Stimulated activated CD4-positive, alpha-beta T cell treated with anti-CD3 and anti-CD28 coated beads, Interleukin-4, amount 100 ng/mL, for 48 hours (primary cell): ENCODE measurements at regions not wholly inside any gene's neighbourhood (a gene's known extent, or its start where the extent isn't known, plus 50 kb on each side); places are given as distances from the start of the nearest gene placed in this dataset.
"Not testable (repeated sequence)": the region's sequence is repeated elsewhere in the genome, so short reads cannot be mapped to it uniquely, and the experiment has no call there.

Experiments used
- DNase-seq, 2 donors: peaks; one replicate each; pipeline ENCODE4 v3.0.0-alpha.2; 2020; ENCODE audit warnings: low read depth in 2 of 2

DNA sequence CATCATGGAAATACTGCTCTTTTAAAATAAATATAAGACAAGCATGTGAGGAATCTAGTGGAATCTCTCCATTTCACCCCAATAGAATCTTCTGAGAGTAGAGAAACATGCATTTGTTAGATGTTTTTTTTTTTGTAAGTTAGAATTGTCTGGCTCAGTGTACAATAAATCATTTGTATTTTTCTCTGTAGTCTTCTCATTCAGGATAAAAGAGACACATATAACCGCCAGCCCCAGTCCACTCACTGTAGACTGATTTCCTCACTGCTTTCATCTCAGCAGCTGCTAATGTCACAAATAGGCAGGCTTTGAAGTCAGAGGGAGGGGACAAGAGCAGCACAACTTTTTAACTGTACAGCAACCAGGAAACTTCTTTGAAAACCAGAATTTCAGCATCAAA is 140.2 kb upstream of the RBMS3 start:
- DNase-seq: no peak

- no peak for DNase-seq
Observed at GRCh38 chr3:29141197-29141917, 139.5 kb upstream of the RBMS3 start.

DNA sequence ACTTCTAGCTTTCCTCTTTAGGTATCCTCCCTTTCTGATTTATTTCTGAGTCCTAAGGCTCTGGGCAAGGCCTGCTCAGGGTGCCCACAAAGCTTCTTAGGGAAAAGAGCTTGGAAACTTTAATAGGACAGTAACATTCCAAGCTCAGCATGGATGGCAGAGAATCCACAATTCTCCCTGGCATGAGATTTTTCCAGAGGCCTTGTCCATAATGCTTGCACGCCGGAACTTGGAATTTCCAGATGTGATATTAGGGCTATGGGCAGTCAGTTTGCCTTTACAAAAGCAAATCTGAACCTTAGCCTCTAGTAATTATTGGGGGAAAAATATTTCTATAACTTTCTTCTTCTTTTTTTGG is 139.0 kb upstream of the RBMS3 start:
- DNase-seq: no peak

DNA sequence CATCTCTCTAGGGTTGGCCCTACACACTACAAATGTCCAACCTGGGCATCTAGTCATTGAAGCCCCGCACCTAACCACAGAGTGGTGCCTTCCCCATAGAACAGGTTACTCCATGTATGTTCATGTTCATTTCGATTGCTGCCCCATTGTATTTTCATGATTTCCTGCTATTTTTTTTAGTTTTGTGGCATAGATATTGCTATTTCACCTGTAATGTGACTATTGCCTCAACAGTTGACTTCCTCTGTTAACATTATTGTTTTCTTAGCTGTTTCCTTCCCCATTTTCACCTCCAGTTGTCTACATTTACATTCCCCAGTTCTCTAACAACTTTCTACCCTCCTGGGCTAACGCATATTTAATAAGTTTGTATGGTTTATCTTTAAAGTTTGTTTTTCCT is 137.7 kb upstream of the RBMS3 start:
- DNase-seq: no peak

GRCh38 chr3:29144361-29144760 is 136.5 kb upstream of the RBMS3 start:
- DNase-seq: no peak

GRCh38 chr3:29144807-29145206 is 136.1 kb upstream of the RBMS3 start:
- no peak for DNase-seq

DNA sequence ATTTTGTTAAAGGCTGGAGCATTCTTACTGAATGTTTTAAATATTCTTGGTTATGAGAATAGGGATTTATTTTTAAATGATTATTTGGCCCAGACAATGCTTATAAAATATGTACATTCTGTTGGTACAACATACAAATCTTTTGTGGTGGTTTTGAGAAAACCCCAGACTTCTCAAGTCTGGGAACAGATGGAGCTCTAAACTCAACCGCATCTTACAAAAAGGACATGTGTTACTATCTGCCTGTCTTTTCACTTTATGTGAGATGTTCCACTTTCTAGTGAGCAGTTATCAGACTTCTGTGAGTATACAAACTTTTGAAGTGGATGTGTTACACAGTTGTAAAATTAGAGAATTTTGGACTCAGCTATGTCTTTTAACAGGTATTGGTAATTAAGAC is 135.5 kb upstream of the RBMS3 start:
- DNase-seq: no peak

DNA sequence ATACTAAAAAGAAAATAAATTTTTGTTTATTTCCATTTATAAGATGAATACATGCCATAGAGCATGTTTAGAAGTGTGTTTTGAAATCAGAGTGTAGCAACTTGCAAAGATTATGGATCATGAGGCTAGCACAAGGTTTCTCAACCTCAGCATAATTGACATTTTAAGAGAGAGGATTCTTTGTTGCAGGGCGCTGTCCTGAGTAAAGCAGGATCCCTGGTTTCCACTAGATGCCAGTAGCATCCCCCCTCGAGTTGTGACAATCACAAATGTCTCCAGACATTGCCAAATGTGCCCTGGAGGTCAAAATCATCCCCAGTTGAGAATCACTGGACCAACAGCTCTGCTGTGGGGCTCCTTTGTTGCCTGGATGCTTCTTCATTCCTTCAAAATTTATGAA is 128.5 kb upstream of the RBMS3 start:
- DNase-seq: no peak

GRCh38 chr3:29153811-29154210 is 127.1 kb upstream of the RBMS3 start:
- DNase-seq: no peak

DNA sequence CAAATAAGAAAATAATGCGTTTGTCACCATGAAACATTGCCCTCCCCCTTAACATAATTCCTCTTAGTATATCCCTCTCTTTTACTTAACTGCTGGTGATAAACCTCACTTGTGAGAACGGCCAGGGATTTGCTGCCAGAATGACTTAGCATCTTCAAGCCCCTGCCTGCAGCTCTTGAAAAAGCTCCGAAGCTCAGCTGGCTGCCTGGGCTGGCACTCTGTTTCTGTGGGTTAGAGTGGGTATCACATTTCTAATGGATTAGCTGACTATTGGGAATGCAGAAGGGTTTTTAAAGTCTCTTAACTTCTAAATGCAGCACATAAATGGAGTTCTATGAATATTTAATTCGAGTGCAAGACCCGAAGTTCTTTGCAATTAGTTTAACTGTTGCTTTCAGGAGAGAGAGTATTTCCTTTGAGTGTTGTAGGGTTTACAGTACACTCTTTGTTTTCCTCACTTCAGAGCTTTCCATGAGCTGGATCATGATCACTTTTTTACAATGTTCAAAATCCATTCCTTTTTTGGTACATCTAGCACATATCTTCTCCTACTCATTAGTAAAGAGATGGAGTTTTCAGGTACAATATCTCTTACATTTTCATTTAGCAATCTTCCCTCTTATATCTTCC is 124.7 kb upstream of the RBMS3 start:
- no peak for DNase-seq

- DNase-seq: no peak
Observed at GRCh38 chr3:29164825-29165224, 116.0 kb upstream of the RBMS3 start.

DNA sequence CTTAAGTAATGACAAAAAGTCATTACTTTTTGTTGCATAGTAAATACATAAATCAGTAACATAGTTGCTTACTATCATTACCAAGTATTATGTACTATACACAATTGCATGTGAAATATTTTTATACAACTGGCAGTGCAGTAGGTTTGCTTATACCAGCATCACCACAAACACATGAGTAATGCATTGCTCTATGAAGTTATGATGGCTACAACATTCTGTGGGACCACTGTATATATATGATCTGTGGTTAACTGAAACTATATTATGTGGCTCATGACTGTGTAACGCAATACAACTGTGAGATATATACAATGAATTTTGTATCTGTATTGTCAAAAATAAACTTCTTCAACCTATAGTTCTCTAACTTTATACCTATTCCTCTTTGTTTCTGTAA is 113.7 kb upstream of the RBMS3 start:
- DNase-seq: no peak

DNA sequence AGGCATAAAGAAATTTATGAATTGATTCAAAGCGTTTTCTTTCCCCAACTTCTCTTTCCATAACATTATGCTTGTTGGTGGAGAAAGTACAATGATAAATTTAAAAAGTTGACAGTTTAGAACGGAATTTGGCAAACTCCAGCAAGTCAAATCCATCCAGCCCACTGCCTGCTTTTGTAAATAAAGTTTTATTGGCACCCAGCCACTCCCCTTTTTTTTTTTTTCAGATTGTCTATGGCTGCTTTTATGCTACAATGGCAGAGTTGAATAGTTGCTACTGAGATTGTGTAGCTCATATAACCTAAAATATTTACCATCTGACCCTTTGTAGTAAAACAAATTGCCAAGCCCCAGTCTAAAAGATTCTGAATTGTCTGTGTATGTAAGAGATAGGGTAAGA is 112.8 kb upstream of the RBMS3 start:
- DNase-seq: no peak

GRCh38 chr3:29168696-29169095 is 112.2 kb upstream of the RBMS3 start:
- no peak for DNase-seq

- DNase-seq: no peak
Observed at GRCh38 chr3:29169451-29169850, 111.4 kb upstream of the RBMS3 start.

- no peak for DNase-seq
Observed at GRCh38 chr3:29171043-29171990, 109.6 kb upstream of the RBMS3 start.

DNA sequence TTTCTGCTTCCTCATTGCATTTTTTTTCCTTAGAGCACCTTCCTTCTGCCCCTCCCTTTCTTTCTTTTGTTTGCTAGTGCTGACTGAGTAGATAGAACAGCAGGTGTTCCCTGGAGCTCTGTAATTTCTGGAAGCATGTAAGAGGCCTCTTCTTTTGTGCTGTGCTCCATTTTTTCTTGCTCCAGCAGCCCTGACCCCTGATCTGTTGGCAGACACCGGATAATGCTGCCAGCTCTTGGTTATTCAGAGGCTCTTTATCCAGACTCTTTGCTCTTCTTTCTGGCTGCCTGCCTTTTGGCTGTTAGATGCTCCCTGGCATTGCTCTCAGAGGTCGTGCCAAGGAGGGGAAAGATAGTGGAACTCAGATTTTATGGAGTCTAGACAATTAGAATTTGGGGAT is 104.4 kb upstream of the RBMS3 start:
- DNase-seq: no peak

DNA sequence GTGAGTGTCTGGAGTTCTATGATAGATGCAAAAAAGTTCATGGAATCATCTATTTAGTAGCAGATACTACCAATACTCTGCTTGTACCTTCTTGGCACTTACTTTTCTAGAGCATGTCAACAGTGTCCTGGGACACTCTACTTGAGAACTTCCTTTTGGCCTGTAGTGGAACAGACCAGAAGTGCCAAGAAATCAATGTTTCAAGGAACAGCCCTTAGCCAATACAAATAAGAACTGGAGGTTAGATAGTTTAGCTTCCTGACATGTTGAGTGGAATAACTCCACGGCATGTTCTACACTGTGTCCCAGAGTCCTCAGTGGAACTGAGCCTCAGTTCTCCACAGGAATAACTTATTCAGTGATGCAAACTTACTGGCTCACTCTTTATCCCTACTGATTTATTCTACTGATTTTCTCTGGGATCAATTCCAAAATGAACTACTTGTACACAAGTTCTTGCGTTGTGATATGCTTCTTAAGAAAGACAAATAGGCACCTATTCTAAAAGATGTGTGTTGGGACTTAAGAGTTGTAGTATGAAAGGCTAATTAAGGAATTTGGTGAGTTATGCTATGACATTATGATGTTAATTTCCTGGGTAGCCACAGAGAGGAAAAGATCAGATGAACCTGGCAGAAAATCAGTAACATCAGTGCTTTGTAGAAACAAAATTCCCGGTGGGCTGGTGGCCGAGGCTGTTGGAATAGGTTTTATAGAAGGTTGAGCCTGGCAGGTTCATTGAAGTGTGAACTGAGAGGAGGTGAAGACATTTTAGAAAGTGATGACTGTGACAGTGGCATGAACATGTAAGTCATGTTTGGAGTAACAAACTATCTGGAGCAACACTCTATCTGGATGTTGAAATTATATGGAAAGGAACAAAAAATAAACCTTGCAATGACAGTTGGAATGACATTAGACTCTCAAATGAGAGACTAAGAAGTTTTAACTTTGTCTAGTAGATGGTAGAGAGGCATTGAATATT is 101.8 kb upstream of the RBMS3 start:
- no peak for DNase-seq

GRCh38 chr3:29181149-29181780 is 99.6 kb upstream of the RBMS3 start:
- no peak for DNase-seq

- DNase-seq: no peak
Observed at GRCh38 chr3:29181872-29182271, 99.0 kb upstream of the RBMS3 start.

- not testable (repeated sequence) for DNase-seq
Observed at GRCh38 chr3:29182828-29183227, 98.0 kb upstream of the RBMS3 start.
